22Rv1 (cell line): ENCODE measurements at regions not wholly inside any gene's neighbourhood (a gene's known extent, or its start where the extent isn't known, plus 50 kb on each side); places are given as distances from the start of the nearest gene placed in this dataset.

Experiments used
- H3K27ac ChIP-seq: fragments of 450-650 bp; 2 replicates; pipeline ENCODE4 v1.5.1; 2017
- CTCF ChIP-seq: fragments of 450-650 bp; IDR thresholded peaks from 2 replicates; pipeline ENCODE4 v1.5.1; 2017; ENCODE audit warnings: mild to moderate bottlenecking
- ZFX ChIP-seq: fragments of 450-650 bp; IDR thresholded peaks from 2 replicates; pipeline ENCODE4 v1.6.1; 2017; ENCODE audit warnings: antibody characterized with exemption, borderline replicate concordance

GRCh38 chr6:14936861-14937260 is 309.0 kb upstream of the JARID2 start:
- H3K27ac ChIP-seq, result no peak overlapping the region
- TF ChIP-seq ZFX, result no peak

GRCh38 chr6:14943116-14943515 is 302.8 kb upstream of the JARID2 start:
- TF ChIP-seq CTCF, result no peak
- no peak for TF ChIP-seq ZFX
- H3K27ac ChIP-seq, result no peak overlapping the region

- no peak overlapping the region for H3K27ac ChIP-seq
- TF ChIP-seq CTCF, result no peak
- no peak for TF ChIP-seq ZFX
Measured at GRCh38 chr6:14944593-14944992, 301.3 kb upstream of the JARID2 start.

GRCh38 chr6:14945461-14946185 is 300.2 kb upstream of the JARID2 start:
- no peak for TF ChIP-seq CTCF
- TF ChIP-seq ZFX, result no peak

GRCh38 chr6:14946753-14947152 is 299.1 kb upstream of the JARID2 start:
- TF ChIP-seq CTCF (no peak), ZFX (no peak)
- H3K27ac ChIP-seq, result no peak overlapping the region

More at GRCh38 chr6:14945461-14946185, 300.2 kb upstream of the JARID2 start:
- no peak overlapping the region for H3K27ac ChIP-seq

- H3K27ac ChIP-seq, result no peak overlapping the region
- TF ChIP-seq ZFX (no peak), CTCF (no peak)
Measured at GRCh38 chr6:14948586-14949245, 297.2 kb upstream of the JARID2 start.

- no peak overlapping the region for H3K27ac ChIP-seq
- no peak for TF ChIP-seq CTCF
- no peak for TF ChIP-seq ZFX
Measured at GRCh38 chr6:14950103-14950969, 295.5 kb upstream of the JARID2 start.
